NCI-H345 treated with DMSO at 0.1 percent for 48 hours (cell line): ENCODE measurements at regions not wholly inside any gene's neighbourhood (a gene's known extent, or its start where the extent isn't known, plus 50 kb on each side); places are given as distances from the start of the nearest gene placed in this dataset.
"Not testable (repeated sequence)": the region's sequence is repeated elsewhere in the genome, so short reads cannot be mapped to it uniquely, and the experiment has no call there.

Source experiments
- DNase-seq: peaks from one replicate; lab custom pipeline; 2025; ENCODE audit not compliant: unreplicated experiment; lab: John Stamatoyannopoulos, UW

DNA sequence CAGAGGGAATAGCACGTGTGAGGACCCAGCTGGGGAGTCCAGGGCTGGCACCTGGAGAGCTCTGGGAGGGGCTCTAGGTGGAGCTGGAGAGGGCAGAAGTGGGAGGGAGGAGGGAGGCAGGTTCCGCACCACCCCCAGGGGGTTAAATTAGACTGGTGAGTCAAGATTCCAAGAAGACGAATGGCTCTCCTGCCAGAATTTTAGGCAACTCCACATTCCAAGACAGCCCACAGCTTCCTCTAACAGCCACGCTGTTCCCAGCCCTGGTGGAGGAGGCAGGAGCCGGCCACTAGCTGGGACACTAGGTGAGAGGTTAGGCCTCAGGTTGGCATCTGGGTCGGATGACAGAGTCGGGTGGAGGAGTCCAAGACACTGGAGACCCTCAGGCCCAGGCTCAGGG lies 60.2 kb downstream of the TFAP2C start:
- no peak for DNase-seq

DNA sequence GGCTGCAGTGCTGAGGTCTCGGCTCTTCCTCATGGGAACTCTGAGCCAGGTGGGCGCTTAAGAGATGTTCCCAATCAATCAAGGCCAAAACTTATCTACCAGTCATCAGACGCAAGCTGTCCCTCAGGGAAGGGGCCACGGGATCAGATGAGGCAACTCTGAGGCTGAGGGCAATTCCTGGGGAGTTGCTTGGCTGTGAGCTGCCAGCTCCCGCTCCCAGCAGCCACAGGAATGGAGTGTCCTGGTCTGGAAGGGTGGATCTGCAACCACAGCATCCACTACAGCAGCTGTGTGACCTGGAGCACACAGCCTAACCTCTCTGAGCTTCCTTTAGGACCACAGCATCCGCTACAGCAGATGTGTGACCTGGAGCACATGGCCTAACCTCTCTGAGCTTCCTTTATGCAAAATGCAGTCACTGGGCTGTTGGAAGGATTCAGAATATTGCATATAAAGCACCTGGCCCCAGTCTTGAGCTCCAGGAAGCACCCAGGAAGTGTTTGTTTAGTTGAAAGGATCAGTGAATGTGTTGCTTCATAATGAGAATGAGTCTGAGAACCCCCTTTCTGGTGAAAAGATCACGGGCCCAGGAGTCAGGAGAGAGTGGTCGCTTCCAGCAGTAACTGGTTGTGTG lies 60.9 kb downstream of the TFAP2C start:
- no peak for DNase-seq

DNA sequence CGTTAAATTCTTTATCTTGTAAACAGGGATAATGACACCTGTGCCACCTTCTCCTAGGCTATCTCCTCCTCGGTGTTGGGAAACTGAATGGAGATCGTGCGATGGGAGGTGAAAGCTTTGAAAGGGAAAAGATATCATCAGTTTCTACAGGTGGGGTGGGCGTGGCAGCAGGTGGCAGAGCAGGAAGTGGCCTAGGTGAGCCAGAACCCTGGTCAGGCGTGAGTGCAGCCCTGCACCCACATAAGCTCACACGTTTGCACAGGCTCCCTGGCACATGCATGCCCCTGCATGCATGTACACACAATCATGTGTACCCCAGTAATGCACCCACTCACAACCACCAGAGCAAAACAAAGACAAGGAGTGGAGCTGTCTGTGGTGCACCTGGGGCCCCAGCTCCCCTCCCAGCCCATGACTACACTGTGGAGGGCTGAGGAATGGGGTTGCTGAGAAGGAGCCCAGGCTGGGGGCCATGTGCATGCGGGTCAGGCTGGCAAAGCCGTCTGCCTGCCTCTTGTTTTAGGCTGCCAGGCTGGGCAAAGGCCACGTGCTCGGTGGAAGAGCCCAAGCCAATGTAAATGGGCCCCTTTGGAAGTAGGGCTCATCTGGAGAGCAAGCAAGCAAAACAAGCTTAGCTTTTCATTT lies 61.5 kb downstream of the TFAP2C start:
- DNase-seq, result peak; percentile 31

DNA sequence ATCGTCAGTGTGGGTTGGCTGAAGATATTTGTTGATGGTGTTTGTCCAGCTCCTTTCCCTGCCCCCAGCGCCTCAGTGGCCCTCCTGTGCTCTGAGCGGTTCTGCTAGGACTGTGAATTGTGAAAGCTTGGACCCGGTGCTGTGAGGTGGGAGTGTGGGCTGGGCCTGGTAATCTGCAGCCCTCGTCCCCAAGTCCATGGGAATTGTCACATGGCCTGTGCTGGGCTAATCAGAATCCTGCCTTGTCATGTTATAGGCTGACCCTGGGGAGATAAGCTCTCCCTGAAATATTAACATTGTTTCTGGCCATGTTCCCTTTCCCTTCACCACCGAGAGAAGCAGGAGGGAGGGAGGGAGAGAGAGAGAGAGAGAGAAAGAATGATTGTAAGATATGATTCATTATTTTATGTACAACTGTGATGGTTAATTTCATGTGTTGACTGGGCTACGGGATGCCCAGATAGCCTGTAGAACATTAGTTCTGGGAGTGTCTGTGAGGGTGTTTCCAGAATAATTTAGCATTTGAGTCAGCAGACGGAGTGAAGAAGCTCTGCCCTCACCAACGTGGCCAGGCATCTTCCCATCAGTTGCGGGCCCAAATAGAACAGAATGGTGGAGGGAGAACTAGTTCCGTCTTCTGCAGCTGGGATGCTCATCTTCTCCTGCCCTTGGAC lies 62.4 kb downstream of the TFAP2C start:
- DNase-seq, result no peak

DNA sequence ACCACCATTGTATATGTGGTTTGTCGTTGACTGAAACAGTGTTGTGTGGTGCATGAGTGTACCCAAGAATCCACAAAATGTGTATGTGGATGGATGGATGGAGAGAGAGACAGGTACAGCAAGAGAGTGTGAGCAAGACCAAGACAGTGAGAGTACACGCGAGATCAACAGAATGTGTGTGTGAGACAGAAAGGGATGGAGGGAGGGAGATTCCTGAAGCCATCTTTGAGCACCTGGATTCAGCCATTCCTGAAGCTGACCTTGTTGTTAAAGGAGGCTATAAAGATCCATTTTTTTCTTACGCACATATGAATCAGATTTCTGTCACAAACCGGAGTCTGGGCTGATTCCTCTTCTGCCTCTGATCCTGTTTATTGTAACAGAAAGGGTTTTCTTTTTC lies 64.1 kb downstream of the TFAP2C start:
- DNase-seq, result no peak

DNA sequence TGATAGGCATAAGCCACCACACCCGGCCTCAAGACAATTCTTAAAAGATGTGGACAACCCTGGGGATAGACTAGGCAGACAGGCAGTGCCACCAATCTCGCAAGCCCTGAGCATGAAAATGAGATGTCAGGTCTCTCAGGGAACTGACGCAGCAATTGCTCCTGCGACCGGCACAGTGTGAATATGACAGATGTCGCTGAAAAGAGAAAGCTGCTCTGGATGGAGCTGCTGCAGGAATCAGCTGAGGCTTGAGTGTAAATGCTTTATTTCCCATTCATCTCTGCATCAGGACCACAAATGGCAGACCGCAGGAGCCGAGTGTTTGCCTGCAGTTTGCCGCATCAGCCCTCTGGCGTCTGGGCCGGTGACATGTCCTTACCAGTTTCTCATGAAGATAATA lies 68.4 kb downstream of the TFAP2C start:
- DNase-seq, result no peak

DNA sequence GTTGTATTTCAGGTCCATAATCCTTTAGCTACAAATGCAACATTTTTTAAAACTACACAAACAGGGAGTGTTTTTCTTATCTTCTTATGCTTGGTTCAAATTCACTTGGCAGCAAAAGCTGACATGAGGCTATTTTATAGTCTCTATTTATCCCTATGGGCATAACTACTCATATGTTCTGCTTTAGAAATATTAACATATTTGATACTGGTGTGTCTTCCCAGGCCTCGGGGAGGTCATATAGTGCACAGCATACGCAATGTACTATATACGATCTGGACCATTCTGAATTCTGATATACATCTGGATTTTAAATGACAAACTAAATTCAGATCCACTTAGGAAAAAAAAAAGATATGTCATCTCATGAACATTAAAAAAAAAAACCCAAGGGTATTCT lies 69.2 kb downstream of the TFAP2C start:
- no peak for DNase-seq

DNA sequence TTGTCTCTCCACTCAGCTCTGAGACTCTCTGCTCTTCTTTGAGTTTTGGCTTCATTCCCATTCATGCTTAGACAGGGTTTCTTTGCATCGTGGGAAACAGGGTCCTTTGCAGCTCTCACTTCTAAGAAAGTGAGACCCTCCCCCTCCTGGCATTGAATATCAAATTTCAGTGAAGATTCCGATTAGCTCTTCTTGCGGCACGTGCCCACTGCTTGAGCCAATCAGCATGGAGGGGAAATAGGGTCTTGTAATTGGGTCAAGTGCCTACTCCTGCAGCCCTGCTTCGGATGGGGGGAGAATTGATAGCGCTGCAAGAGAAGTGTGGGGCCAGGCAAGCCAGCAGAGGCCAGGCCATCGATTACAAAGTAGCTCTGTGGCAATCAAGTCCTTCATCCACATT lies 69.6 kb downstream of the TFAP2C start:
- DNase-seq, result no peak

DNA sequence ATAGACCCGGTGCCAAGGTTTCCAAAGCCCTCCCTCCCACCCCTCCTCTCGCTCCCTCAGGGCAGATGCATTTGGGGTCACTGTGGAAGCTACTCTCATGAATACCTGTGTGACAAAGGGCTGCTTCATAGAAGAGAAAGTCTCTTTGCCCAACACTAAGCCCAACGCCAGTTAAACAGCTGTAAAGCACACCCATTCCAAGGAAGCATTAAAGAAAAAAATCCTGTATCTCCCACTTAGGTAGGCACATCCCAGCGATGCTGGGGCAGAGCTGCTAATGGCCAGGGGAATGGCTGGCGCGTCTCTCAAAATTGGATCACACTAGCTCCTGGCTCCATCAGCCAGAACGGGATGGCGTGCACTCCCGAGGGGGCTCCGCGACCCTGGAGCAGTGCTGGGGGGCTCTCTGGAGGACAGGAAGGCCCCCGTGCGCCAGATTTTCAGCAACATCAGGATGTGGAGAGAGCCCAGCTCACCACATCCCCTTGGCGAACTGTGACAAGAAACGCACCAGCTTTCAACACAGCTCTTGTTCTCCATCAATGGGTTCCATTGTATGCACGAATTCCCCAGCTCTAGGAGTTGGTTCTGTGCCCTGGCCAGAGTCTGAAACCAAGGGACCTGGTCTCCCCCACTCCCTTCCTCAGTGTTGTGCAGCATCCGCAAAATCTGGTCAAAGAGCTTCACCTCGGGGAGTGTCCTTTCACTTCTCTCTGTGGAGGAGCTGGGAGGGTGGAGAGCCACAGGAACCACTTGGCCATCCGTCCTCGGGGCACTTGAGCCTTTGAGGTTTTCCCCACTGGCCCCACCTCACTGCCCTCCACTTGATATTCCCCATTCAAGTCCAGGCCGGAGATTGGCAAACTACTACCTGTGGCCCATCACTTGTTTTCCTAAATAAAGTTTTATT lies 74.1 kb downstream of the TFAP2C start:
- no peak for DNase-seq

DNA sequence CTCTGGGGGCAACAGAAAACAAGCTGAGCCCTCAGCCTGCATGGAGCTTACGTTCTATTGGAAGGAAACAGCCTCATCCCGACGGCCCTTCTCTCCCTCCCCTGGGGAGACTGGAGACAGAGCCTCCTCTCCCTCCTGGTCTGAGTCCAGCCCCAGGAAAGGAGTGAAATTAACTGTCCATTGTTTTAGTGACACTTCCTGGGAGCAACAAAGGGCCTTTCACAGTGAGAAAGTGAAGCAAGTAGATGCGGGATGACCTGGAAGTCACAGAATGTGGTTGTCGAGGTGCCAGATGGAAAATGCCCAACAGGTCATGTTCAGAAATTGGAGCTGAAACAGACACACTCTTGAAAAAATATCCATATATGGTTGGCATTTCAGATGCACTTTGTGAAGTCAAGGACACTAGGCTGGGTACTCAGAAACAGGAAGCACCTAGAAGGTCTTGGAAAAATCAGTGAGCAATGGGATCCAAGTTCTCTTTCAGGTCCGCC lies 77.8 kb downstream of the TFAP2C start:
- no peak for DNase-seq

DNA sequence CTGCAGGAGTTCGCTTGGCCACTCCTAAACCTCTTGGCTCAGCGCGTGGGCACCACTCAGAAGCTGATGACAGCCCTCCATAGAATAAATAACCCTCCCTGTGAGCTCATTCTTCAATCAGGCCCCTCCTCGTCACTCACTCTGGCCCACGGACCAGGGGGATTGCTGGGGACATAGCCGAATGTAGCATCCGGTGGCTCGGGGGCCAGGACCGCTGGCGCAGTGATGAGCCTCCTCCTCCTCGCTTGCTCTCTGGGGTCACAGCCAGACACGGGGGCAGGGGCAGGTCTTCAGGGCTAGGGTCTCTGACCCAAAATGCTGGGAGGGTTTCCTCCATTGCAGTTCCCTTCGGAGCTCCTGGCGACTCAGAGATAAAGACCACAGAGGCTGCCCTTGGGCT lies 79.9 kb downstream of the TFAP2C start:
- no peak for DNase-seq

DNA sequence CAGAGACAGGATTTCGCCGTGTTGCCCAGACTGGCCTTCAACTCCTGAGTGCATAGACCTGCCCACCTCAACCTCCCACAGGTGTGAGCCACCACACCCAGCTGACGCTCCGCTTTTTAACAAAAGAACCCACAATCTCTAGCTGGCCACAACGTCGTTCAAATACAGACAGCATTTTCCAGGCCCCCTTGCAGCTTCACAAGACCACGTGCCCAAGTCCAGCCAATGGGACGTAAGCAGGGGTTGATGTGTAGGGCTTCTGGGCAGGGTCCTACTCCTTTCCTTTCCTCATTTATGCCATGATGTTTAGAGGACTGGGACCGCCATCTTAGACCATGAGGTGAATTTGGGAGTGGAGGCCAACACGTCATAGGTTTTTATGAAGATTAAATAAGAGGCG lies 81.0 kb downstream of the TFAP2C start:
- no peak for DNase-seq

DNA sequence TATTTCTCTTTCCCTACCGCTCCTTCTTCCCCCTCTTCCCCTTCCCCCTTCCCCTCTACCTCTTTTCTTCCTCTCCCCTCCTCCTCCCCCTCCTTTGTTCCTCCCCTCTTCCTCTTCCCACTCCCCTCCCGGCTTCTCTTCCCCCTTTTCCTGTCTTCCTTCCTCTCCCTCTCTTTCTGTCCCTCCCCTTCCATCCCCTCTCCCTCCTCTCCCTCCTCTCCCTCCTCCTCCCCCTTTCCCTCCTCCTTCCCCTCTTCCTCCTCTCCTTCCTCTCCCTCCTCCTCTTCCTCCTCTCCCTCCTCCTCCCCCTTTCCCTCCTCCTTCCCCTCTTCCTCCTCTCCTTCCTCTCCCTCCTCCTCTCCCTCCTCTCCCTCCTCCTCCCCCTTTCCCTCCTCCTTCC lies 81.5 kb downstream of the TFAP2C start:
- DNase-seq, result not testable (repeated sequence)

DNA sequence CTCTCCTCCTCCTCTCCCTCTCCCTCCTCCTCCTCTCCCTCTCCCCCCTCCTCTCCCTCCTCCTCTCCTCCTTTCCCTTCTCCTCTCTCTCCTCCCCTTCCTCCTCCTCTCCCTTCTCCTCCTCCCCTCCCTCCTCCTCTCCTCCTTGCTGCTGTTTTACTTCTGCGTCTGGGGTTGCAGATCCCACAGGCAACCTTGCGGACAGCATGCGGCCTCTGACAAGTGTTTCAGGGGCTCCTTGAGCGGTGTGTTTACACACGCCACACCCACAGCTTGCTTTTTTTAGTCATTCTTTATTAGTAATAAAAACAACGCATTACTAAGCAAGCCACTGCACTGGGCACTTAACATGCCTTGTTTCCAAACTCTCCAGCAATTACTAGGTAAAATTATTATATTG lies 81.9 kb downstream of the TFAP2C start:
- no peak for DNase-seq

DNA sequence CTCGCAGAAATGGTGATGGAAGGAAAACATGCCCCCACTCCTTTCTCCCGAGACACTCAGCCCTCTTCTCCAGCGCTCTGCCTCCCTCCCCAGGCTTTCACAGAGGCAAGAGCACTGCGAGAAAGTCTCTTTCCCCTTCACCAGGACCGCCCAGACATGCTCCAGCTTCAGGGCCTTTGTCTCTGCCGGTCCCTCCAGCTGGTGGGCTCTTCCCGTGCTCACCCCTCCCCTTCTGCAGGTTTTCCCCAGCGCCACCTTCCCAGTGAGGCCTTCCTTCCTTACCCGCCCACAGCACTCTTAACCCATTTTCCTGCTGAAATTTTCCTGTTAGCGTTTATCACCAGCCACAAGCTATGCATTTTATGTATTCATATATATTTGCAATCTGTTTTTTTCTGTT lies 86.2 kb downstream of the TFAP2C start:
- no peak for DNase-seq

DNA sequence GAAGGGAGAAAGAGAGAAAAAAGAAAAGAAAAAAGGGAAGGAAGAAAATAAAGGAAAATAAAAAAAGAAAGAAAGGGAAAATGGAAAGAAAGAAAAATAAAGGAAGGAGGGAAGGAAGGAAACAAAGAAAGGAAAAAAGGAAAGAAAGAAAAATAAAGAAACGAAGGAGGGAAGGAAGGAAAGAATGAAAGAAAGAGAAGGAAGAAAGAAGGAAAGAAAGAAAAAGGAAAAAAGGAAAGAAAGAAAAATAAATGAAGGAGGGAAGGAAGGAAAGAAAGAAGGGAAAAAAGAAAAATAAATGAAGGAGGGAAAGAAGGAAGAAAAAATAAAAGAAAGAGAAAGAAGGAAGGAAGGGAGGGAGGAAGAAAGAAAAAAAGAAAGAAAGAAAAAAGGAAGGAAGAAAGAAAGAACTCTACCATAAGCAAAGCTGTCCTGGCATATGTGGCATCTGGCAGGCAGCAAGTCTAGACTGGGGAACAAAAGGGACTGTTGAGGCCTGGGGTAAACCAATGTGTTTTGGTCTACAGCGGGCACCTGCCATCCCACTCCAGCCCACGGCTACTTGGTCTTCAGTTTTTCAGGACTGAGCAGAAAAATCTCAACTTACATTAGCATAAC lies 86.9 kb downstream of the TFAP2C start:
- DNase-seq, result no peak

DNA sequence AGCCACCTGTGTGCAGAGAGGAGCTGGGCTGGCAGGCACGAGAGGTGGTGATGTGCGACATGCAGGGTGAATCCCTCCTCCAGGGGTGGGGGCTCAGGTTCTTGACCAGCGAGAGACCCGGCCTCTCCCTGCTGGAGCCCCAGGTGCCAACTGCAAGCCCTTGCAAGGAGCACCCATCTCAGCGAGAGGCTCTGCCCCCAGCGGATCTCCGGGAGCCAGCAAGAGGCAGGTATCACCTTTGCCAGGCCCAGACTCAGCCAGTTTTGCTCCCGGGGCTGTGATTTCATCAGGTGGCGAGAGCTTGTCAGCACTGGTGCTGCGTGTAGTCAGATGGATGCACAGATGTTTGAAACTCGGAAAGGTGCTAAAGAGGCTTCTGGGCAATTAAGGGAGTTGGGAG lies 87.7 kb downstream of the TFAP2C start:
- no peak for DNase-seq

DNA sequence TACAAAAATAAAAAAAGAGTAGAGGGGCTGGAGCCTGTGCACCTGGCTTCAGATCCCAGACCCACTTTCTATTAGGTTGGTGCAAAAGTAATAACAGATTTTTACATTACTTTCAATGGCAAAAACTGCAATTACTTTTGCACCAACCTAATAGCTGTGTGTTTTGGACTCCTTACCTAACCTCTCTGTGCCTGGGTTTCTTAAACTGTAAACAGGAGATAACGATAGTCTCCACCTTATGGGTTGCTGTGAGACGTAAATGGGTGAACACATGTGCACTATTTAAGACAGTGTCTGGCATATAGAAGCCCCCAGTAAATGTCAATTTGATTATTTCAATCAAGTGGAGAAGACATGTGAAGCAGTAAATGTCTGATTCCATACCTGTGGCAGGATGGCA lies 89.7 kb downstream of the TFAP2C start:
- no peak for DNase-seq

DNA sequence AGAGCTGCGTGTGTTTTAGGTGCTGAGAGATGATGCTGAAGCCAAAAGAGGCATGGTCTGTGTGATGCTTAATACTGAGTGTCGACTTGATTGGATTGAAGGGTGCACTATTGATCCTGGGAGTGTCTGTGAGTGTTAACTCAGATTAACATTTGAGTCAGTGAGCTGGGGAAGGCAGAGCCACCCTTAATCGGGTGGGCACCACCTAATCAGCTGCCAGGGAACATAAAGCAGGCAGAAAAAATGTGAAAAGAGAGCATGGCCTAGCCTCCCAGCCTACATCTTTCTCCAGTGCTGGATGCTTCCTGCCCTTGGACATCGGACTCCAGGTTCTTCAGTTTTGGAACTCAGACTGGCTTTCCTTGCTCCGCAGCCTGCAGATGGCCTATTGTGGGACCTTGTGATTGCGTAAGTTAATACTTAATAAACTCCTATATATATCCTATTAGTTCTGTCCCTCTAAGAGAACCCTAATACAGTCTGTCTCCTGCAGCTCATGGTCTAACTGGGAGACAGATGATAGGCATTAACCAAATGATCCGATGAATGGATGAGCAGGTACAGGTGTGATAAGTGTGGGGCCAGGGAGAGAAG lies 91.6 kb downstream of the TFAP2C start:
- DNase-seq, result no peak

DNA sequence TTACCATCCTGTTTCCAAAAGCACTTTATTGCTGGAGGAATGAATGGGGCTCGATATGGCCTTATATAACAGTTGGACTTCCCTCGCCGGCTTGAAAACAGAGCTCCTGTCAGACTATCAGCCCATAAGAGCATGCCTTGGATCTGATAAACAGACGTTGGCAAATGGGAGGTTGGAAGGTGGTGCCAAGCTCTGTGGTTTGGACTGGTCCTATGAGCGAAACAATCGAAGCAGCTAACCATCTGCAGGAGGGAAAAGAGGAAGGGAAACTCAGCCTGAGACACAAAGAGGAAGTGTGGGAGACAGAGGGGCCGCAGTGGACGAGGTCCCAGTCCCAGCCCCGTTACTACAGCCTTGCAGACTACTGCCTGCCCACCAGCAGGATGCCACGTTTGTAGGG lies 92.9 kb downstream of the TFAP2C start:
- DNase-seq, result no peak

DNA sequence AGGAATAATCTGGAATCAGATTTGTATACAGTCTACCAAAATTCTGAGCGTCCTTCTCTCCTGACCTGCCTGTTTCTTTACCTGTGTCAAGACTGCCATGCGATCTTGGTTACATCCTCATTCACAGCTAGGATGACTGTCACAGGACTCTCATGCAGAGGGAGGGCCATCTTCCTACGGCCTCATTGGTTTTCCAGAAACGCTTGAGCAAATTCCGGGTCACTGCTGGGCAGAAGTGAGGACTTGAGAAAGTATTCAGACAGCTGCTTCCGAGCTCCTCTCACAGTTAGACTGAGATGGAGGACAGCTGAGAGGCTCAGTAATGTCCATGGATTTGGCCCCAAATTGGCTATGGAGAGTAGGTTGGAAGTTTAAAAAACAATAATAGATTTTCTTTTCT lies 94.2 kb downstream of the TFAP2C start:
- DNase-seq, result no peak
